ENCODE measurements at regions not wholly inside any gene's neighbourhood (a gene's known extent, or its start where the extent isn't known, plus 50 kb on each side); places are given as distances from the start of the nearest gene placed in this dataset.

DNA sequence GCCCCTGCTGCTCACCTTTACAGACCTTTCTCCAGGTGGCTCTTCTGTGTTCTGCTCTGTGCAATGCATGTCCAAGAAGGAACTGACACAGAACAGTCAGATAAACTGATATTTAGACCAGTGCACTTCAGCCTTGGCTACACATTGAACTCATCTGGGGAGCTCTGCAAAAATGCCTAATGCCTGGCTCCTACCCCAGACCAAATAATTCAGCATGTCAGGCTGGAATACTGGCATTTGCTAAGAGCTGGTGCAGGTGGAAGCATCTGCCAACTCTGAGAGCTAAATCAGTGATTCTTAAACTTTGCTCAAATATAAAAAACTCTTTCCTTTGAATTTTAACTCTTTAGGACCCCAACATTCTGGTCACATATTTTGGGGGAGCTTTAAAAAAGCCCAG lies 118.2 kb upstream of the TSC22D1 start:
- TF ChIP-seq HNRNPL (IDR thresholded peaks at IDR 0.05; ENCODE audit: low read depth, low read length), result no peak
- TF ChIP-seq COPS2 (conservative IDR thresholded peaks at IDR 0.05), result no peak
- TF ChIP-seq, protein P1, sequence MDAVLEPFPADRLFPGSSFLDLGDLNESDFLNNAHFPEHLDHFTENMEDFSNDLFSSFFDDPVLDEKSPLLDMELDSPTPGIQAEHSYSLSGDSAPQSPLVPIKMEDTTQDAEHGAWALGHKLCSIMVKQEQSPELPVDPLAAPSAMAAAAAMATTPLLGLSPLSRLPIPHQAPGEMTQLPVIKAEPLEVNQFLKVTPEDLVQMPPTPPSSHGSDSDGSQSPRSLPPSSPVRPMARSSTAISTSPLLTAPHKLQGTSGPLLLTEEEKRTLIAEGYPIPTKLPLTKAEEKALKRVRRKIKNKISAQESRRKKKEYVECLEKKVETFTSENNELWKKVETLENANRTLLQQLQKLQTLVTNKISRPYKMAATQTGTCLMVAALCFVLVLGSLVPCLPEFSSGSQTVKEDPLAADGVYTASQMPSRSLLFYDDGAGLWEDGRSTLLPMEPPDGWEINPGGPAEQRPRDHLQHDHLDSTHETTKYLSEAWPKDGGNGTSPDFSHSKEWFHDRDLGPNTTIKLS (IDR thresholded peaks at IDR 0.05; ENCODE audit: borderline replicate concordance, low read depth), result no peak
- TF ChIP-seq CREB5 (CRISPR knock-in tag; IDR thresholded peaks at IDR 0.05), result no peak
- no peaks in the 10 kb centered on the region for H3K9me3 ChIP-seq (replicated peaks; ENCODE audit: control insufficient read depth, insufficient read depth, low read depth, low read length)
- no peaks in the 10 kb centered on the region for H3K79me2 ChIP-seq (ENCODE audit: control insufficient read depth, insufficient read depth, low read length)
- no peaks in the 10 kb centered on the region for H3K36me3 ChIP-seq (ENCODE audit: control insufficient read depth, insufficient read depth, low read length)
- CTCF ChIA-PET (ENCODE audit: low intra/inter-chr PET ratio), result no interaction called here
- H3K27ac ChIP-seq (ENCODE audit: extremely low read depth, low read depth, low read length), result no peak overlapping the region
- POLR2A ChIA-PET, result no interaction called here
- intact Hi-C loops (cut with micrococcal nuclease), result no loop called here
- no peaks in the 10 kb centered on the region for H3K9me1 ChIP-seq (ENCODE audit: control insufficient read depth, insufficient read depth, low read length)
- H3K4me2 ChIP-seq (ENCODE audit: insufficient read depth, low read length), result no peak overlapping the region
- H3K4me1 ChIP-seq (replicated peaks in 1 of 2; ENCODE audit: control insufficient read depth in 2 of 2, insufficient read depth in 2 of 2, low read length in 2 of 2), result no peaks in the 10 kb centered on the region
- DNase-seq (ENCODE audit: extremely low read depth in 1 of 4, low spot score in 3 of 4) (no peak), ATAC-seq (no peak), FAIRE-seq (no peak)
- peaks cover 0 to 5% of the 10 kb centered on the region in 2 experiments; a peak in 1 of 5 replicates for H3K27me3 ChIP-seq (ENCODE audit: control insufficient read depth in 2 of 2, insufficient read depth in 2 of 2, low read length in 2 of 2)
- no peak overlapping the region for H3K9ac ChIP-seq (ENCODE audit: insufficient read depth in 1 of 2, low read depth in 2 of 2, low read length in 2 of 2)
- no TSS peak for BruUV-seq (replicated peaks)
- no peak overlapping the region for H2AFZ ChIP-seq (ENCODE audit: low read depth, low read length)
- in situ Hi-C loops (cut with MboI), result no loop called here
- no peaks in the 10 kb centered on the region for H4K20me1 ChIP-seq (replicated peaks; ENCODE audit: control insufficient read depth, insufficient read depth, low read length)
- H3K4me3 ChIP-seq, result no peak overlapping the region
